NCI-H2081 (cell line): ENCODE measurements at regions not wholly inside any gene's neighbourhood (a gene's known extent, or its start where the extent isn't known, plus 50 kb on each side); places are given as distances from the start of the nearest gene placed in this dataset.
A peak's percentile ranks its signal among the peaks of the same experiment; 100 is the strongest.
"Not testable (repeated sequence)": the region's sequence is repeated elsewhere in the genome, so short reads cannot be mapped to it uniquely, and the experiment has no call there.

Experiments
- DNase-seq, 2 experiments: peaks; one replicate each; lab custom pipeline; 2025; lab: John Stamatoyannopoulos, UW

DNA sequence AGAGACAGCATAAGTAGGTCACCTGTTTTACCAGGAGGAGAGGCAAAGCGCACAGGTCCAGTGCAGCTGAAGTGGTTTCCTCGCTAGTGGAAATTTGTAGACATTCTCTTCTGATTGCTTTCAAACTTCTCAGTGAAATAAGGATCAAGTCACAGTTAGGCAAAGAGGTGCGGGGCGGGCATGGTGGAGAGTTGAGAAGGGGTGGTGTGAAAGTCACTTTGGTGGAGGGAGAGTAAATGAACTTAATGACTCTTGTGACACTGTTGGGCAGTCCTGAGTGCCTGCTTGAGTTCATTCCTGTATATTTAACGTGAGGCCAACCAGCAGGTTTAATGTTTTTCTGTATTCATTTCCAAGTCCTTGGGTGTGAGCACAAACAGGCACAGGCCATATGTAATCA lies 235.6 kb downstream of the TRIML1 start:
- DNase-seq: no peak

DNA sequence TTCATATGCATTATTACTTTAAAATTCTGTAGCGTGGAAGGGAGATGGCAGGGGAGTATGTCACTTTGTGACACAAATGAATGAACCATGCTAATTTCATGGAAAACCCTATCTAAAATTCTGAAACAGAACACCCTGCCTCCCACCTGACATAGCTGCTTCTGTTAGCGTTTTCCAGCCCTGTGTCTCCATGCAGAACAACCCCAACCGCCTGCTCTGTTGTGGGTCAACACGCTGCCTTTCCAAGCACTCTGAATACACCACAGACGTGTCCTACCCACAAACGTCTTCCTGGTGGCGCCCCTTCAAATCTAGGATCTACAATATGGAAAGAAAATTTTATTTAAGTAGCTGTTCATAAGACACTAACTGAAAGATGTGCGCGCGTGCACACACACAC lies 238.6 kb downstream of the TRIML1 start:
- no peak for DNase-seq

DNA sequence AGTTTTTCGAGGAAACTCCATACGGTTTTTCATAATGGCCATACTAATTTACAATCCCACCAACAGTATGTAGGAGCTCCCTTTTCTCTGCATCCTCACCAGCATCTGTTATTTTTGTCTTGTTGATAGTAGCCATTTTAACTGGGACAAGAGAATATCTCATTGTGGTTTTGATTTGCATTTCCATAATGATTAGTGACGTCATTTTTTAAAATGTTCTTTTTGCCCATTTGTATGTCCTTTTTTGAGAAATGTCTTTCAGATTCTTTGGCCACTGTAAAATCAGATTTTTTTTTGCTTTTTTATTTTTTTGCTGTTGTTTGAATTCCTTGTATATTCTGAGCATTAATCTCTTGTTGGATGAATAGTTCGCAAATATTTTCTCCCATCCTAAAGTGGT lies 243.9 kb downstream of the TRIML1 start:
- no peak for DNase-seq

DNA sequence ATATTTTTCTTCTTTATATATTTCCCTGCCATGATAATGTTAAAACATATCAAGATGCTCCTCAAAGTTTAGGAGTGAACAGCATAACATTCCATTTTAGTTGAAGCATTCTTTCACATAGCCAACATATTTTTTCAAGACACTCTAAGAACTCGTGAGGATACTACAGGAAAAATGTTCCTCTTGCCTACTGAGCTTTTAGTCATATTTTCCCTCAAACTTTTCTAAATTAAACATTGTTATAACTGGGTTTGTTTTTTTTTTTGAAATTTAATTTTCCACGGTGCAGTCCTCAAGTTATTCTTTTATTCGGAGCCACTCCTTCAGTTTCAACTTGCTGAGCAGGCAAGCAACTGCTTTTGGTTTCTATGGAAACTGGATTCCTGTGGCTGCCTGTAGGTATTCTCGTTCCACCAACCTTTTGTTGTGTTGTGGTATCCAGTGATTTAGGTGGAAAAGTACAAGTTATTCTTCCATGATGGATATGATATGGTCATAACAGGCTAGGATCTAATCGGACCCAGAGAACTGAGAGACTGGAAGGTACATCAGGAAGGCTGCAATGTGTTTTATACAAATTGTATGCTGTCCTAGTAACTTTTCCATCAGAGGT lies 248.0 kb downstream of the TRIML1 start:
- no peak for DNase-seq

DNA sequence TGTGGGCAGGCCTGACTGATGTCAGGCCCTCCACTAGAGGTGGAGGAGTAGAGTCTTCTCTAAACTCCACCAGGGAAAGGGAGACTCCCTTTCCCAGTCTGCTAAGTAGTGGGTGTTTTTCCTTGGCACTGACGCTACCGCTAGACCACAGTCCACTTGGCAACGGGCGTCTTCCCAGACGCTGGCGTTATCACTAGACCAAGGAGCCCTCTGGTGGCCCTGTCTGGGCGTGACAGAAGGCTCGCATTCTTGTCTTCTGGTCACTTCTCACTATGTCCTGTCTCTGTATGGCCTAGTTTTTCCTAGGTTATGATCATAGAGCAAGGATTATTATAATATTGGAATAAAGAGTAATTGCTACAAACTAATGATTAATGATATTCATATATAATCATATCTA lies 252.1 kb downstream of the TRIML1 start:
- DNase-seq: not testable (repeated sequence)

DNA sequence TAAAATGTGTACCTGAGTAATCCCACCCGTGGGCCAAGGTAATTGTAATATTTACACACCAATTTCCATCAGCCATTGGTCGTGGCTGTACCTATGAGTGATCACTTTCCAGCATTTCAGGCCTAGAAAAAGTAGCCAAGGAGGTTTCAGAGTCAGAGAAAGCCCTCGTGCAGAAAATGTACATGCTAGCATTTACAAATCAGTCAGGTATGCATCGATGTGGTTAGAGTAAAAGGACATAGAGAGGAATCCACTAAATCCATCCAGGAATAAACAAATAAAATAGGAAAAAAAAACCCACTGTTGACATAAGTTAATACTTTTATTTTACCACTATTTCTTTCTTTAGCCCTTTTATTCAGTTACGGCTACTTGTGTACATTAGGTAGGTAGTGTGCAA lies 256.8 kb downstream of the TRIML1 start:
- DNase-seq: no peak

DNA sequence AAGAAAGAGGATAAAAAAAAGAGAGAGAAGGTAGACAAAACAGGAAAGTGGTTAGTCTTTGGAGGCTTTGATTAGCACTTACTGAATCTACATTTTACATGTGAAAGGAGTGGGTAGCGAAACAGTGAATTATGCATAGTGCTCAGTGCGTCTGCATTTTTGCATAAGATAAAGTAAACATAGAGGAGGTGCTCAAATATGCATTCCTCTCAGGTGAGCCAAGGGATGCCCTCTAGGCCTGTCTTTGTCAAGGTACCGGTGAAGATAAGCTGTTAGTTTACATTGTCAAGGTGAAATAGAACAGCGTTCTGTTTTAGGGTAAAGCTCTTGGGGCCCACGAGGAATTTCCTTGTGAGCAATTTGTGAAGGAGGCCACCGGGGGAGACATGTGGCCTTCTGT lies 260.6 kb downstream of the TRIML1 start:
- no peak for DNase-seq

DNA sequence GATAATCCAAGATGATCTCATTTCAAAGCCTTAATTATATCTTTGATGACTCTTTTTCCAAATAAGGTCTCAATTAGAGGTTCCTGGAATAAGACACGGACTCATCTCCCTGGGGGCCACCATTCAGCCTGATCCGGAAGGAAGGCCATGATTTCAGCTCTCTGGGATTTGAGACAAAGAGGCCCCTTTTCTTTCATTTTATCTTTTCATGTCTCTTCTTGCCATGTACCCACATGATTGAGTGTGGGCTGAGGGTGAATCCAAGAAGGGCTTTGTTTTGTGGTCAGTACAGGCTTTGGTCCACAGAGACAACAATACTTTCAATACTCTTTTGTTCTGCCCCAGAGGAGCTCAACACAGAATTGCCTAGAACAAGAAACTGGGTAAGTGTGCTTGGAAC lies 261.2 kb downstream of the TRIML1 start:
- no peak for DNase-seq

DNA sequence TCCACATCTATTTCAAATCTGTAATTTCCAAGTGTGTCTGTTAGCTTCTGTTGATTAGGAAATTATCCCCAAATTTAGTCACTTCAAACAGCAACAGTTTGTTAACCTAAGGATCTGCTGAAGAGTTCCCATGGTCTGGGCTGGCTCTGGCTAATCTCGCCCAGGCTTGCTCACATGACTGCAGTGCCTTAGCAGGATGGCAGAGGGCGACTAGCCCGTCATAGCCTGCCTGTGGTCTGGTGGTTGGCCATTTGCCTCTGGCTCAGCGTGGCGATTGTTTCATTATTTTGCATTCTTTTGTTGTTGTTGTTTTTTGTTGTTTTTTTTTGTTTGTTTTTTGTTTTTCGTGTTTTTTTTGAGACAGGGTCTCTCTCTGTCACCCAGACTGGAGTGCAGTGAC lies 264.0 kb downstream of the TRIML1 start:
- DNase-seq: no peak

DNA sequence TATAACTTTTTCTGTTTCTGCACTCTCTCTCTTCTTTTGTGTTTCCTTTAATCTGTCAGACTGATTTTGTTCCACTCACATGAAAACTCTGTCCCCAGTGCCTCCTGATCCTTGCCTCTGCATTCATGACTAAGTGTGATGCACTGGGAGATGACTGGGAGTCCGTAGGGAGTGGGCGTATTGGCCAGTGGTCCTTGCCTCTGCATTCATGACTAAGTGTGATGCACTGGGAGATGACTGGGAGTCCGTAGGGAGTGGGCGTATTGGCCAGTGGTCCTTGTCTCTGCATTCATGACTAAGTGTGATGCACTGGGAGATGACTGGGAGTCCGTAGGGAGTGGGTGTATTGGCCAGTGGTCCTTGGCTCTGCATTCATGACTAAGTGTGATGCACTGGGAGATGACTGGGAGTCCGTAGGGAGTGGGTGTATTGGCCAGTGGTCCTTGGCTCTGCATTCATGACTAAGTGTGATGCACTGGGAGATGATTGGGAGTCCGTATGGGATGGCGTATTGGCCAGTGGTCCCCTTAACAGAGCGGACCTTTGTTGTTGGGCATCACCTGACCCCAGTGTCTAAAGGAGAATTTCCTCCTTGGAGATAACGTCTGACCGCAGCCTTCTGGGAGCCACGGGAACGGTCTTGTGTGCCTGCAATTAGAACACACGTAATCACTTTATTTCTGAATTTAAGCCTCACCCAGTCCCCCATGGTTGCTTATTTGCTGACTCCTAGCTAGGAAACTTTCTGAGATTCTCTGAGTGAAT lies 266.0 kb downstream of the TRIML1 start:
- DNase-seq: not testable (repeated sequence)

DNA sequence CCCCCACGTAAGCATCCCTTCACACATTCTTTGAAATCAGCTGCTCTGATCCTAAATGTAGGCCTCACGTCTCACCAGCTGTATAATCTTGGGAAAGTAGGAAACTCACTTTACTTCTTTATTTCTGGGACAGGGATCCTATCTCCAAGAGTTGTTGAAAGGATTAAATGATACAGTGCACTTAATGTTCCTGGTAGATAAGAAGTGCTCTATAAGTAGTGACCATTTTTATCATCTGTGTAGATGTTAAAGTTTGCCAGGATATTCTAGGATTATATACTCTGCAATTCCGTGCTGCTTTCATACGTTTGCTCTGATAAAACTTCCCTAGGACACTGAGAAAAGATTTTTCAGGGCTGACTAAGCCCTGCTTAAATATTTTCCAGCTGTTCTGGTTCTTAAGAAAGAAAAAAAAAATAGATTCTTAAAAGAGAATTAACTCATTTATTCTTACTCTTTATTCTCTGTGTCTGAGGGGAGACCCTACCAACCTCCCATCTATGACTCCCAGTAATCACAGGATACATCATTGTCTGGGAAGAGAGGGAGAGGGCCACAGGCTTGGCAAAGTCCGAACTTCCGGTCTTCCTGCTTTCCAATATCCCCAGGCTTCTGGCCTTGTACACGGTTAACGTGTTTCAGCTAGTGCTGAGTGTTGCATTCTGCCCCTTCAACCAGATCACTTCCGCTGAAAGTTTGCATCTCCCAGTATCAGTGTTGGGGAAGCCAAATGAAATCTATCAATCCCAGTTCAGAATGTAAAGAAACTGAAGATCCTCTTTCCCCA lies 269.2 kb downstream of the TRIML1 start:
- no peak for DNase-seq

DNA sequence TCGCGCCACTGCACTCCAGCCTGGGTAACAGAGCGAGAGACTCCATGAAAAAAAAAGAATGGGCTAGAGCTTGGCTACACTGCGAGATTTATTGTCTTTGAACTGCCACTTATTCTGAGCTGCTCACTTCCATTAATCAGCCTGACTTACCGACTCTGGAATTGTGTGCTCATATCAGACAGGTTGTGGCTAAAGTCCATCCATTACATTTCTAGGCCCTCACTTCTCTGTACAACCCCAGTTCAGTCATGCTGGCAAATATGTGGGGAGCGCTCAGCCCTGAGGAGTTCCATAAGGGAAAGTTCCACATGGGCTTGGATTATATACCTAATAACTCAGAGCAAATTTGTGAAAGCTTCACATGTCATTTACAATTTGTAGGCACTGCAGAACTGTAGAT lies 270.6 kb downstream of the TRIML1 start:
- DNase-seq: no peak

DNA sequence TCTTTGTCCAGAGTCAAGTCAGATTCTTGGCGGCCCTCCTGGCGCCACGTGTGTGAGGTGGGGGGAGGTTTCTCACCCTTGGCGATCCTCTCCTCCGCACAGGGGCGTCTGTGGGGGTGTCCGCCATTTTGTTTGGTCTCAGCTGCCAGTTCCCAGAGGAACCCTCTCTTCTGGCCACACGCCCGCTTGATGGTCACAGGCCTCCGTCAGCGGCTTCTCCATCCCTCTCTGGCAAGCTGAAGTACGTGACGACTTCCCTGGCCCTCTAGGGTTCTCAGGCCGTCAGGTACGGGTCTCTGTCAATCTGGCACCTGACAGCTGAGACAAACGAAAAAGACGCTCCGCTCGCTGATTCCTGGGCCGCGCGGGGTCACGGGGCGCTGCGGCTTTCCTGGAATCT lies 272.6 kb downstream of the TRIML1 start:
- no peak for DNase-seq

DNA sequence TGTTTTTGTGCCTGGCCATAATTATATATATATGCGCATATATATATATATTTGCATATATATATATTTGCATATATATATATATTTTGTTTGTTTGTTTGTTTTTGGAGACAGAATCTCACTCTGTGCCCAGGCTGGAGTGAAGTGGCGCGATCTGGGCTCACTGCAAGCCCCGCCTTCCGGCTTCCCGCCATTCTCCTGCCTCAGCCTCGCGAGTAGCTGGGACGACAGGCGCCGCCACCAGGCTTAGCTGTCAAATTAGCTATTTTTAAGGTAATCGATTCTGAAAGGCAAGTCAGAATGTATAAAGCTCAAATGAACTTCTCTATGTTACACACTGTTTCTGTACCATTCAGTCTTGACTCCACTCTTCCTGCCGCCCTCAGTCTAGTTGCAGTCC lies 273.3 kb downstream of the TRIML1 start:
- no peak for DNase-seq

DNA sequence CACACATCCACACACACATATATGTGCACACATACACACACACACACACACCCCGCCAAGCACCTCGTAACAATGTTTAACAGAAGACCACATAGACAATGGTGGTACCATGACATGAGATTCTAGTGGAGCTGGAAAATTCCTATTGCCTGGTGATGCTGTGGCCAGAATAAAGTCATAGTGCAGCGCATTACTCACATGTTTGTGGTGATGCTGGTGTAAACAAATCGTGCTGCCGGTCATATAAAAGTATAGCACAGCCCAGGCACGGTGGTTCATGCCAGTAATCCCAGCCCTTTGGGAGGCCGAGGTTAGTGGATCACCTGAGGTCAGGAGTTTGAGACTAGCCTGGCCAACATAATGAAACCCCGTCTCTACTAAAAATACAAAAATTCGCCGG lies 275.2 kb downstream of the TRIML1 start:
- no peak for DNase-seq

DNA sequence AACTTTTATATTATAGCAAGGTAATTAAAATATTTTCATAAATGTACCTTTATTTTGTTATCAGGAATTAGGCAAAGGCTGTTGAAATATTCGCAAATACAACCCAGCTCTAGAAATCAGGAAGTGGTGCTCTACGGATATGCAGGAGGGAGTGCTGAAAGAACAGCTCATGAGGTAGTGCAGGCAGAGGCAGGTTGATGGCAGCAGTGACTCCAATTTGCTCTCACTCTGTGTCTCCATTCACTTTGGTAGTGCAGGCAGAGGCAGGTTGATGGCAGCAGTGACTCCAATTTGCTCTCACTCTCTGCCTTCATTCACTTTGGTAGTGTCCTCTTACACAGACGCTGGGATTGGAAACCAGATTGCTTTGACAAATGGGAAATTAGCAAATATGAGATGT lies 277.9 kb downstream of the TRIML1 start:
- peak in 1 of 2 experiments; percentile 20 for DNase-seq

DNA sequence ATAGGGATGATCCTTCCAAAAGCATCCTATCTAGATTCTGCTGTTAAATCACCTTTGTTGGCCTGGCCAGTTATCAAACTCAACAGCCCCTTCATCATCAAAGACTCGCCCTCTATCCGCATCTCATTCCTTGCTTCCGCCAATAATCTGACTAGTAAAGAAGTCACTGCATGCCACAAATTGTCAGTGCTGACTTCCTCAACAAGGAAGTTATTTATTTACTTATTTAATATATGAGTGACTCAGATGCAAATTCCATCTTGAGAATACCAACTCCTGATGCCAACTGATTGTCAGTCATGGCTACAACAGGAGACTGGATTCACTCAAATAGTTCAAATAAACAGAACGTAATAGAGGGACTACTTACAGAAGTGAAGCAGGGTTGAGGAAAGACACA lies 283.8 kb downstream of the TRIML1 start:
- no peak for DNase-seq

DNA sequence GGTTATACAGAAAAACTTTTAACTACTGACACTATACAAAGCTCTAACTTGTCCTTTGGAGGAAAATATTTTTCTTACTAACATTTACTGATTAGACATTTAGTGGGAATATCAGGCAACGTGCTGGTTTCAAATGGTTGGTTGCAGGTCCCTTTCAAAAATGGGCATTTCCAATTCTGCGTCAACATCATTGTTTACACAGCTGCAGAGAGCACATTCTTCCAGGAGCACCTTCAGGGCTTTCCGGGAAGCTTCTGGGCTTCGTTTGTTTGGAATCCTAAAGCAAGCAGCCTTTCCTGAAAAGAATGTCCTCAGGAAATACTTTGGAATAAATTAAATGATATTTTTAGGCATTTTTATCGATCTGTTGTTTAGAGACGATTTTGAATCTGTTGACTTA lies 289.7 kb downstream of the TRIML1 start:
- peak; percentile 13 to 71 for DNase-seq

DNA sequence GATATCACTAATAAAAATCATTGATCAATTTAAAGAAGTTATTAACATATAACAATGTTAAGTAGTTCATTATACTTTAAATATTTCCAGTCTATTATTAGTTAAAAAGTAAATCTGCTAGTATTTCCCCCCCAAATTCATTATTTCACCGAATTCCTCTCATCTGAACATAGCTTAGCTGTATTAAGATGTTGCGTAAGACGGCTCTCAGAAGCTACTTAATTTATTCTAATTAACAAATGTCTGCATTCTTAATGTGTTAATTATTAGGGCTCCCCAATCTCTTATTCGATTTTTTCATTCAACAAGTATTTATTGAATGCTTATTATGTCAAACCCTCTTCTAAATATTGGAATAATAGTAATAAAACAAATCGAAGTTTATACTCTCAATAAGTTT lies 290.7 kb downstream of the TRIML1 start:
- DNase-seq: no peak

DNA sequence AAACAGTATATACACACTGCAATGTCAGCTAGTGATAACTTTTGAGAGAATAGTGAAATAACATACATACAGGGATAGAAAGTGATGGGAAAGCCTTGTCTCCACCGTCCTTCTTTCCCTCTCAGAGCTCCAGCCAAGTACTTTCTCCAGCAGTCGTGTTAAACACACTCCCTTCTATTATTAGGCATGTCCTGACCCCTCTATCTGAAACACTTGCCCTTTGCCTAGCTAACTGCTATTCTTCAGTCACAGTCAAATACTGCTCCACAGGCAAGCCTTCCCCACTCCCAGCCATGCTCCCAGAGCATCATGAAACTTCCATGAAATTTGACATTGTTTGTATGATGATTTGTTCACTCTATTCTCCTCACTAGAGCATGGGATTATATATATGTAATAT lies 291.1 kb downstream of the TRIML1 start:
- no peak for DNase-seq

DNA sequence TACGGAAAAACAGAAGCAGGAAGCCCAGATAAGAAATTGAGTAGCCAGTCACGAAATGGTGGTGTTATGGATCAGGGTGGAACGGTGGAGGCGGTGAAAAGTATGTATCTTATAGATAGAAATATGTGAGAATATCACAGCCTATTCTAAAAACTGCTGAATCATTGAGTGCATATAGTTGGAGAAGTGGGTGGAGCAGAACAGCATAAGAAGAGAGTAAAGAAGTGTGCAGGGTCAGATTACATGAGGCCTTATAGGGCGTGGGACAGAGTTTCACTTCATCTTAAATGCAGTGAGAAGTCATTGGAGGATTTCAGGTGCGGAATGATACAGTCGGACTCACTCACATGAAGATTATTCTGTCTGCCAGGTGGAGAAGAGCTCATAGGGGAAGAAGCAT lies 293.1 kb downstream of the TRIML1 start:
- DNase-seq: no peak

DNA sequence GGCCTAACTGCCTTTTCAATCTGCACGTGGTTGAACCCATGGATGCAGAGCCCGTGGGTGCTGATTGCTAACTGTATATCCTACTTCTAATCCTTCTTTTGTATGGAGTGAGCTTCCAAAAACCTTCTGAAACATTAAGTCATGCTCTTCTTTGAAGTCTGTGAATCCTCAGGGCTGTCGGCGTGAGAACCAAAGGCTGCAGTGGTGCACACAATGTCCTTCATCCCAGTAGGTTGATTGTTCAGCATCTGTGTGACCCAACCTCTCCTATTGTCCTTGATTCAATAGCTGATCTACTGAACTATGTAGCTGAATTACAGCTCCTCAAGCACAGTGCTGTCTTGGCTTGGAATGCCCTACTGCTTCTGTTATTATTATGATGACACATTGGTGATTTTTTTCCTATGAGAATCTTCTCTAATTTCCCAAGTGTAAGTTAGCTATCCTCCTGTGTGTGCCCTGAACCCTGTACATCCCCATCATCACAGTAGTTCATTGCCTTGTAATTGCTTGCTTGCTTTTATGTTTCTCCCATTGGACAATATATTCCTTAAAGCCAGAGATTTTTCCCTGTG lies 294.6 kb downstream of the TRIML1 start:
- DNase-seq: no peak

DNA sequence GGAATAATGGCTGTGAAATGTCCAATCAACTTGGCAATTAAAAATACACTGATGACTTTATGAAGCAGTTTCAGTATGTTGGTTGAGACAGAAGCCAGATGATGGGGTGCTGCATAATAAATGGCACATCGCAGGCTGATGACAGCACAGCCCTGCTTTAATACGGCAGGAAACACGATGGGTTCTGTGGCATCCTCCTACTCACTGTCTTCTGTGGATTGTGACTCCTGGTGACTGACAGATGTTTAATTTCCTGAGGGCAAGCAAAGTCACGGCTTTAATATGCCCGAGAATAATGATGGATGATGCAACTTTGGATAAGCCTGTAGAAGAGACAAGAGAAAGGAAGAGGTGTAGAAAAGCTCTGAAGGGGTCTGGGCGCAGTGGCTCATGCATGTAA lies 295.4 kb downstream of the TRIML1 start:
- no peak for DNase-seq
